ENCODE measurements at regions not wholly inside any gene's neighbourhood (a gene's known extent, or its start where the extent isn't known, plus 50 kb on each side); places are given as distances from the start of the nearest gene placed in this dataset.

DNA sequence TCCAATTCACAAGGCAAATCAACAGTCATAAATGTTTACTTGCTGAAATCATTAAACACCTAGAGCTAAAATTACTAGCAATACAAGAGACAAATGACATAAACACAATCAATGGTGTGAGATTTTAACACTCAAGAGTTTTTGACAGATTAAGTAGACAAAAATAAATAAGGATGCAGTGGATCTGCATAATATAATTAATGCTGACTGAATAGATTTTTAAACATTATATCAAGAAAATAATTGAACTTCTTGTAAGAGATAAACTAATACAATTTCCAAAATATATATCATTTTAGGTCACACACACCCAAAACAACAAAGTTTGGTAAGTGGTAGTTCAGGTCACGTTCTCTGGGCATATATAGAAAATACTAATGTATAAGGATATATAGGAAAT lies 322.6 kb upstream of the XYLT1 start:
- Histone ChIP-seq H3K4me1 (ENCODE audit: insufficient read depth, low read length) (peaks cover under 1% of the 10 kb centered on the region; the same call in 1 of the 2 replicates), H3K9me3 (ENCODE audit: insufficient read depth, low read depth, low read length) (no peaks in the 10 kb centered on the region), H3K27me3 (ENCODE audit: insufficient read depth, low read length) (no peaks in the 10 kb centered on the region), H3K9ac (ENCODE audit: low read depth, low read length) (no peak overlapping the region), H3K4me3 (ENCODE audit: low read length) (no peak overlapping the region), H3K27ac (ENCODE audit: low read depth, low read length) (no peak overlapping the region), H3K36me3 (ENCODE audit: insufficient read depth, low read length) (no peaks in the 10 kb centered on the region)
- no CpG with 5 or more reads among the region's 1 CpG for WGBS

DNA sequence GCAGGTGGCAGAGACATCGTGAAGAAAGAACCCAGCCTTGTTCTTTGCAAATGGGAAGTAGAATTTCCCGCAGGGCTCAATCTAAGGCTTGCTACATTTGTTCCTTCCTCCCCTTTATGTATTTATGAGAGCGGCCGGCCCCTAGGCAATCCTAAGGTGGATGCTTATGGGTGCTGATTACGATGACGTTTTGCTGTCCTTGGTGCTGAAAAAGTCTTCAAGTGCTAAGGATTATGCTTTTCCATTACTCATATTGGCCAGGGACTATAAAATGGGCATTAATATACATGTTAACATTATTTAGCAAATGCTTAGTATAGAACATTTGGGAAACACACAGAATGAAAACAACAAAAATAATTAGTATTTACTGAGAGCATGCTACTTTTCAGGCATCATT lies 313.3 kb upstream of the XYLT1 start:
- Histone ChIP-seq H3K27me3 (ENCODE audit: insufficient read depth, low read length) (no peaks in the 10 kb centered on the region), H3K27ac (ENCODE audit: low read depth, low read length) (no peak overlapping the region), H3K9ac (ENCODE audit: low read depth, low read length) (no peak overlapping the region), H3K4me1 (ENCODE audit: insufficient read depth, low read length) (no peaks in the 10 kb centered on the region), H3K36me3 (ENCODE audit: insufficient read depth, low read length) (no peaks in the 10 kb centered on the region), H3K4me3 (ENCODE audit: low read length) (no peak overlapping the region), H3K9me3 (ENCODE audit: insufficient read depth, low read depth, low read length) (no peaks in the 10 kb centered on the region)
- 17% methylated on average over 5 of the region's 6 CpGs for WGBS

DNA sequence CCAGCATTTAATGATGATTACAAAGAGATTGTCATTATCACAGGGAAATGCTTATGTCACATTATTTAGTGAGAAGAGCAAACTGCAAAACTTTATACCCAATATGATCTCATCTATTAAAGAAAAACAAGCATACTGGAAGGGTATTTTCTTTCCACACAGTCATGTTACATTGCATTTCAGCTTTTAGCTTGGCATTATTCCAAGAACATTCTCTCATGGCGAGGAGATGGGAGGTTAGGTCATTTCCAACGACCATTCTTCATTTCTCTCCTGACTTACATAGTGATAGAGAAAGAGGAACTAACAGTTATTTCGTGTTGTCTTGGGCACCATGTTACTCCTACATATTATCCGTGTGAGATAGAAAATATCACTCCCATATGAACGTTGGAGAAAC lies 309.4 kb upstream of the XYLT1 start:
- H3K27me3 ChIP-seq (ENCODE audit: insufficient read depth, low read length) = no peaks in the 10 kb centered on the region
- WGBS = 81% methylated on average over 3 of the region's 5 CpGs
- no peaks in the 10 kb centered on the region for H3K9me3 ChIP-seq (ENCODE audit: insufficient read depth, low read depth, low read length)
- no peak overlapping the region for H3K27ac ChIP-seq (ENCODE audit: low read depth, low read length)
- peaks cover 6% of the 10 kb centered on the region for H3K4me1 ChIP-seq (ENCODE audit: insufficient read depth, low read length)
- no peak overlapping the region for H3K9ac ChIP-seq (ENCODE audit: low read depth, low read length)
- H3K4me3 ChIP-seq (ENCODE audit: low read length) = no peak overlapping the region
- H3K36me3 ChIP-seq (ENCODE audit: insufficient read depth, low read length) = no peaks in the 10 kb centered on the region

DNA sequence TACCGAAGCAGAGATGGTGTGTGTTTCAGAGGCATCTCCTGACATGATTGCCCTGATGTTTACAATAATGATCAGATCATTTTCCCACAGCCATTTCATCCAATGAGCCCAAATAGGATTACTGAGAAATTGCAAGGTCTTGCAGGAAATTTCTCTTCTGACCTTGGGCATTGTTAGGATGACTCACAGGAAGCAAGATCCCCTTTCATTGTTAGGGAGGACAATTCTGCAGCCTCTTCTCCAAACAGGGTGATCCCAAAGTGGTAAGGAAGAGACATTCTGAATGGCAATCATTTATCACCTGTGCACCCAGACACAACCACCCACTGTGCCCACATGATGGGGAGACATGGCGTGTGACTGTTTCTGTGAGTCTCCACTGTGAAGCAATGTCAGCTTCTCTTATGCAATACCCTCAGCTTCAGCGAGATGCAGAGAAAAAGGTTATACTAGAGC lies 306.7 kb upstream of the XYLT1 start:
- WGBS = 61% methylated on average over 3 of the region's 3 CpGs
- no peak overlapping the region for H3K9ac ChIP-seq (ENCODE audit: low read depth, low read length)
- no peaks in the 10 kb centered on the region for H3K27me3 ChIP-seq (ENCODE audit: insufficient read depth, low read length)
- H3K4me3 ChIP-seq (ENCODE audit: low read length) = no peak overlapping the region
- H3K9me3 ChIP-seq (ENCODE audit: insufficient read depth, low read depth, low read length) = no peaks in the 10 kb centered on the region
- H3K36me3 ChIP-seq (ENCODE audit: insufficient read depth, low read length) = no peaks in the 10 kb centered on the region
- H3K27ac ChIP-seq (ENCODE audit: low read depth, low read length) = no peak overlapping the region
- peaks cover 6% of the 10 kb centered on the region for H3K4me1 ChIP-seq (ENCODE audit: insufficient read depth, low read length)

DNA sequence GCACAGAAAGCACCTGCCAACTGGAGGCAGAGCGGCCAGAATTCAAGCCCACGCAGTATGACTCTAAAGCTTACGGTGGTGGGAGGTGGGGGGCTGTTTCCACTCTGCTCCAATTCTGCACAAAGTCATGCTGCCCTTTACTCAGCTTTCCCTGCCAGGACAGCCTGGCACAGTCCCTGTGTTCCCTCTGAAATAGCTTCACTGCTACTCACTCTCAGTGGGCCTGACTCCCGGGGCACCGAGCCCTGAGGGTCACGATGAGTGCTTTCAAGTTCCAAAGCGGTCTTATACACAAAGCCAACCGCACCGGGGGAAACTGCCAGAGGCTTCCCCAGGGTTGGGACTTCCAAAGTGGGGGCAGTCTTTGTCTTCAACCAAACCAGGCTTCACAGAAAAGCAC lies 306.1 kb upstream of the XYLT1 start:
- 72% methylated on average over 9 of the region's 9 CpGs for WGBS
- no peaks in the 10 kb centered on the region for H3K9me3 ChIP-seq (ENCODE audit: insufficient read depth, low read depth, low read length)

GRCh38 chr16:17776465-17776864 lies 305.7 kb upstream of the XYLT1 start:
- H3K27me3 ChIP-seq (ENCODE audit: insufficient read depth, low read length) = no peaks in the 10 kb centered on the region
- no peak overlapping the region for H3K4me3 ChIP-seq (ENCODE audit: low read length)
- H3K9me3 ChIP-seq (ENCODE audit: insufficient read depth, low read depth, low read length) = no peaks in the 10 kb centered on the region
- 94% methylated on average over 1 of the region's 1 CpG for WGBS
- no peaks in the 10 kb centered on the region for H3K36me3 ChIP-seq (ENCODE audit: insufficient read depth, low read length)
- H3K4me1 ChIP-seq (ENCODE audit: insufficient read depth, low read length) = peaks cover 6% of the 10 kb centered on the region
- H3K9ac ChIP-seq (ENCODE audit: low read depth, low read length) = no peak overlapping the region
- no peak overlapping the region for H3K27ac ChIP-seq (ENCODE audit: low read depth, low read length)

More for the DNA sequence above, 306.1 kb upstream of the XYLT1 start:
- Histone ChIP-seq H3K4me1 (ENCODE audit: insufficient read depth, low read length) (peaks cover 6% of the 10 kb centered on the region), H3K27ac (ENCODE audit: low read depth, low read length) (peak overlapping the region; percentile 21; the same call in 1 of the 2 replicates), H3K9ac (ENCODE audit: low read depth, low read length) (no peak overlapping the region), H3K4me3 (ENCODE audit: low read length) (no peak overlapping the region), H3K27me3 (ENCODE audit: insufficient read depth, low read length) (no peaks in the 10 kb centered on the region), H3K36me3 (ENCODE audit: insufficient read depth, low read length) (no peaks in the 10 kb centered on the region)

DNA sequence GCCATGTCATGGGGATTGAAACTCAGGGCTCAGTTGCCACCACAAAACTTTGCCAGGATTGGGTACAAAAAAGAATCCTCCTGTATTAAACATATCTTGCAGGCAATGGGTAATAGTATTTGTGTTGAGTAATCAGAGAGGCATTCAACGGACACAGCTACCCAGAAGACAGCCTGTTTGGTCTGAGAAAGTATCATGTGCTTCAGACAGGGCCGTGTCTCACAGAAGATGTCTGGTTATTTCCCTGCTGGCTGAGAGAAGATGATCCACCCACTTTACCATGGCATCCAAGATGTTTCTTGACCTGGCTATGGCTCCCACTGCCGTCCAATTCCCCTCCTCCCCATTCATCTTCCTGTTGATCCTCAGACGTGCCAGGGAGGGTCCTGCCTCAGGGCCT lies 304.3 kb upstream of the XYLT1 start:
- no peaks in the 10 kb centered on the region for H3K36me3 ChIP-seq (ENCODE audit: insufficient read depth, low read length)
- peaks cover 6% of the 10 kb centered on the region for H3K4me1 ChIP-seq (ENCODE audit: insufficient read depth, low read length)
- H3K4me3 ChIP-seq (ENCODE audit: low read length) = no peak overlapping the region
- no peak overlapping the region for H3K9ac ChIP-seq (ENCODE audit: low read depth, low read length)
- WGBS = 91% methylated on average over 4 of the region's 4 CpGs
- no peaks in the 10 kb centered on the region for H3K27me3 ChIP-seq (ENCODE audit: insufficient read depth, low read length)
- no peak overlapping the region for H3K27ac ChIP-seq (ENCODE audit: low read depth, low read length)
- H3K9me3 ChIP-seq (ENCODE audit: insufficient read depth, low read depth, low read length) = no peaks in the 10 kb centered on the region

GRCh38 chr16:17773698-17774101 lies 302.9 kb upstream of the XYLT1 start:
- Histone ChIP-seq H3K36me3 (ENCODE audit: insufficient read depth, low read length) (no peaks in the 10 kb centered on the region), H3K9ac (ENCODE audit: low read depth, low read length) (no peak overlapping the region), H3K9me3 (ENCODE audit: insufficient read depth, low read depth, low read length) (no peaks in the 10 kb centered on the region), H3K27ac (ENCODE audit: low read depth, low read length) (no peak overlapping the region), H3K27me3 (ENCODE audit: insufficient read depth, low read length) (no peaks in the 10 kb centered on the region), H3K4me3 (ENCODE audit: low read length) (no peak overlapping the region), H3K4me1 (ENCODE audit: insufficient read depth, low read length) (peaks cover 6% of the 10 kb centered on the region)
- WGBS = 65% methylated on average over 10 of the region's 10 CpGs

GRCh38 chr16:17770104-17770503 lies 299.3 kb upstream of the XYLT1 start:
- WGBS = 93% methylated on average over 2 of the region's 2 CpGs
- Histone ChIP-seq H3K4me3 (ENCODE audit: low read length) (no peak overlapping the region), H3K36me3 (ENCODE audit: insufficient read depth, low read length) (no peaks in the 10 kb centered on the region), H3K27me3 (ENCODE audit: insufficient read depth, low read length) (no peaks in the 10 kb centered on the region), H3K27ac (ENCODE audit: low read depth, low read length) (no peak overlapping the region), H3K9ac (ENCODE audit: low read depth, low read length) (no peak overlapping the region), H3K9me3 (ENCODE audit: insufficient read depth, low read depth, low read length) (no peaks in the 10 kb centered on the region), H3K4me1 (ENCODE audit: insufficient read depth, low read length) (peaks cover 8% of the 10 kb centered on the region; the same call in 1 of the 2 replicates)

DNA sequence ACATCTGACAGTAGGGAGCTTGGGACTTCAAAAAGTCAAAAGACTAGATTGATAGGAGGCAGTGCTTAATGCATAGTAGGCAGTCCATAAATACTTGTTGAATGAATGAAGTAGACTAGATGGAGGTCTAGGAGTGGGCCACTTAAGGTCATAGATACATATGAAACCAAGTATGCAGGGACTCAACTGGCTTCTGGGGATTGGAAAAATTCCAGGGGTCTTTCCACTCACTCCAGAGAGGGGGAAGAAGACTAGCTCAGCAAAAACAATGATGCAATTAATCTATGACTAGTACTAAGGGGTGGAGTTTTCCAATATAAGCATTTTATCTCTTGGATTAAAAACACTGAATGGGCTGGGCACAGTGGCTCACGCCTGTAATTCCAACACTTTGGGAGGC lies 298.3 kb upstream of the XYLT1 start:
- H3K36me3 ChIP-seq (ENCODE audit: insufficient read depth, low read length) = no peaks in the 10 kb centered on the region
- peaks cover 8% of the 10 kb centered on the region; the same call in 1 of the 2 replicates for H3K4me1 ChIP-seq (ENCODE audit: insufficient read depth, low read length)
- WGBS = 94% methylated on average over 1 of the region's 1 CpG
- H3K9me3 ChIP-seq (ENCODE audit: insufficient read depth, low read depth, low read length) = no peaks in the 10 kb centered on the region
- no peak overlapping the region for H3K27ac ChIP-seq (ENCODE audit: low read depth, low read length)
- no peak overlapping the region for H3K9ac ChIP-seq (ENCODE audit: low read depth, low read length)
- no peaks in the 10 kb centered on the region for H3K27me3 ChIP-seq (ENCODE audit: insufficient read depth, low read length)
- H3K4me3 ChIP-seq (ENCODE audit: low read length) = no peak overlapping the region

- Histone ChIP-seq H3K4me1 (ENCODE audit: insufficient read depth, low read length) (peaks cover 8% of the 10 kb centered on the region; the same call in 1 of the 2 replicates), H3K9ac (ENCODE audit: low read depth, low read length) (no peak overlapping the region), H3K27ac (ENCODE audit: low read depth, low read length) (no peak overlapping the region), H3K9me3 (ENCODE audit: insufficient read depth, low read depth, low read length) (no peaks in the 10 kb centered on the region), H3K36me3 (ENCODE audit: insufficient read depth, low read length) (no peaks in the 10 kb centered on the region), H3K27me3 (ENCODE audit: insufficient read depth, low read length) (no peaks in the 10 kb centered on the region), H3K4me3 (ENCODE audit: low read length) (no peak overlapping the region)
- WGBS = 0% methylated on average over 1 of the region's 1 CpG
These were observed 297.5 kb upstream of the XYLT1 start for GRCh38 chr16:17768257-17768656.

DNA sequence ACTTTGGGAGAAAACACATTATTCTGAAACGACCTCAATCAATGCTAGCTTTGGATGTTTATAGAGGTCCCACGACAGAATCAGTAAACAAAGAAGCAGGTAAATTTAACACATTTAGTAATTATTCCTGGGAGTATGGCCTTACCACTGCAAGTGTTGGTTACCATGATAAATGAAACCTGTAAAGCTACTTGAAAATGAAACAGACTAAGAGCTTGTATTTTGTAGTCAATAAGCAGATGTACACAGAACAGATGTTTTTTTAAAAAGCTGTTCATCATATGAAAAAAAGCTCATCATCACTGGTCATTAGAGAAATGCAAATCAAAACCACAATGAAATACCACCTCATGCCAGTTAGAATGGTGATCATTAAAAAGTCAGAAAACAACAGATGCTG lies 295.3 kb upstream of the XYLT1 start:
- no peak overlapping the region for H3K9ac ChIP-seq (ENCODE audit: low read depth, low read length)
- H3K27me3 ChIP-seq (ENCODE audit: insufficient read depth, low read length) = no peaks in the 10 kb centered on the region
- peaks cover 8% of the 10 kb centered on the region; the same call in 1 of the 2 replicates for H3K4me1 ChIP-seq (ENCODE audit: insufficient read depth, low read length)
- no peak overlapping the region for H3K4me3 ChIP-seq (ENCODE audit: low read length)
- no peaks in the 10 kb centered on the region for H3K36me3 ChIP-seq (ENCODE audit: insufficient read depth, low read length)
- no peak overlapping the region for H3K27ac ChIP-seq (ENCODE audit: low read depth, low read length)
- 95% methylated on average over 2 of the region's 2 CpGs for WGBS
- no peaks in the 10 kb centered on the region for H3K9me3 ChIP-seq (ENCODE audit: insufficient read depth, low read depth, low read length)
